GM12878 (cell line): ENCODE measurements at regions not wholly inside any gene's neighbourhood (a gene's known extent, or its start where the extent isn't known, plus 50 kb on each side); places are given as distances from the start of the nearest gene placed in this dataset.

Source experiments
- ATAC-seq: fragments of 200-7000 bp; cut with Tn5 transposase; 3 replicates; pipeline ENCODE4 v1.9.1; 2020; ENCODE audit warnings: mild to moderate bottlenecking, moderate library complexity
- BruUV-seq: library from RNA; stranded (reverse); fragments of 400-500 nt; replicated peaks from 2 replicates; lab custom pipeline; 2021; lab: Mats Ljungman, UMichigan
- CTCF ChIA-PET: fragments of 300-600 bp; sonication (Branson Sonifier 250); formaldehyde crosslinking; extraction: SDS; loops from one replicate; lab custom pipeline; 2021; ENCODE audit warnings: inconsistent platforms; lab: Yijun Ruan, JAX
- POLR2A ChIA-PET: fragments of 350-600 bp; formaldehyde crosslinking; extraction: SDS; loops from one replicate; lab custom pipeline; 2021; ENCODE audit warnings: inconsistent platforms; lab: Charles Lee
- RAD21 ChIA-PET: fragments of 300-600 bp; sonication (Branson Sonifier 250); formaldehyde crosslinking; loops from one replicate; lab custom pipeline; 2023; ENCODE audit warnings: antibody characterized with exemption; ENCODE audit not compliant: unreplicated experiment; lab: Charles Lee
- SMC1A ChIA-PET: fragments of 300-600 bp; sonication (Branson Sonifier 250); formaldehyde crosslinking; loops from one replicate; lab custom pipeline; 2023; ENCODE audit not compliant: unreplicated experiment, uncharacterized antibody; lab: Charles Lee
- DNase-seq: peaks from one replicate; pipeline ENCODE4 v3.0.0-alpha.2; 2011; ENCODE audit warnings: low read depth, low spot score
- FAIRE-seq: peaks from 3 replicates; lab custom pipeline; 2011; peaks lifted over from hg19 to GRCh38; lab: Jason Lieb, UNC
- H2AFZ ChIP-seq: 2 replicates; pipeline ENCODE4 v1.6.0; 2011; ENCODE audit warnings: low read depth, low read length, control low read depth; ENCODE audit not compliant: control insufficient read depth
- H3K27ac ChIP-seq: 2 replicates; pipeline ENCODE4 v1.5.1; 2011; ENCODE audit warnings: control low read depth; ENCODE audit not compliant: control insufficient read depth, insufficient read depth
- H3K27me3 ChIP-seq, 2 experiments: replicated peaks in 1 of 2; 2 replicates each; pipeline versions ENCODE4 v1.6.0 to v1.6.1; 2011; ENCODE audit warnings: low read length in 1 of 2; ENCODE audit not compliant: control insufficient read depth in 2 of 2, insufficient read depth in 2 of 2
- H3K36me3 ChIP-seq, 2 experiments: 2 replicates each; pipeline ENCODE4 v1.5.1; 2011; ENCODE audit warnings: low read length in 1 of 2; ENCODE audit not compliant: control insufficient read depth in 2 of 2, insufficient read depth in 2 of 2
- H3K4me1 ChIP-seq: 2 replicates; pipeline ENCODE4 v1.6.1; 2011; ENCODE audit warnings: mild to moderate bottlenecking, low read length, moderate library complexity, mixed read lengths; ENCODE audit not compliant: control insufficient read depth, insufficient read depth
- H3K4me2 ChIP-seq: 2 replicates; pipeline ENCODE4 v1.6.0; 2011; ENCODE audit warnings: control low read depth; ENCODE audit not compliant: control insufficient read depth, insufficient read depth
- H3K4me3 ChIP-seq: fragments of 200-600 bp; sonication (generic); 2 replicates; pipeline ENCODE4 v1.5.1; 2016
- H3K79me2 ChIP-seq: 2 replicates; pipeline ENCODE4 v1.6.0; 2011; ENCODE audit warnings: low read length; ENCODE audit not compliant: control insufficient read depth, insufficient read depth
- H3K9ac ChIP-seq: 2 replicates; pipeline ENCODE4 v1.8.0; 2011; ENCODE audit warnings: low read length, control low read depth, mixed read lengths; ENCODE audit not compliant: control insufficient read depth, insufficient read depth
- H3K9me3 ChIP-seq: replicated peaks from 3 replicates; pipeline ENCODE4 v1.5.1; 2011; ENCODE audit warnings: mild to moderate bottlenecking, low read length; ENCODE audit not compliant: control insufficient read depth, insufficient read depth
- H4K20me1 ChIP-seq: 2 replicates; pipeline ENCODE4 v1.6.0; 2011; ENCODE audit not compliant: control insufficient read depth, insufficient read depth
- BCL3 ChIP-seq: IDR thresholded peaks from 2 replicates; pipeline ENCODE4 v1.6.1; 2011; ENCODE audit warnings: borderline replicate concordance, low read depth, mild to moderate bottlenecking, moderate library complexity, low read length; ENCODE audit not compliant: insufficient read depth, poor library complexity, severe bottlenecking
- CBX3 ChIP-seq: fragments of 200-600 bp; sonication (generic); IDR thresholded peaks from 2 replicates; pipeline ENCODE4 v1.6.1; 2016; ENCODE audit warnings: low read depth, borderline replicate concordance
- CUX1 ChIP-seq: IDR thresholded peaks from 2 replicates; pipeline ENCODE4 v1.6.1; 2012; ENCODE audit warnings: improper control_type of control experiment, low read depth, low read length; ENCODE audit not compliant: insufficient replicate concordance
- E2F8 ChIP-seq: fragments of 450-650 bp; IDR thresholded peaks from 2 replicates; pipeline ENCODE4 v1.6.1; 2018; ENCODE audit warnings: mild to moderate bottlenecking, low read depth, moderate library complexity; ENCODE audit not compliant: partially characterized antibody
- EZH2 ChIP-seq: IDR thresholded peaks from 2 replicates; pipeline ENCODE4 v1.6.1; 2012; ENCODE audit warnings: low read depth, mild to moderate bottlenecking, control low read depth, inconsistent platforms, low read length, borderline replicate concordance; ENCODE audit not compliant: control insufficient read depth
- IRF4 ChIP-seq: IDR thresholded peaks from 2 replicates; pipeline ENCODE4 v1.6.1; 2011; ENCODE audit warnings: low read depth, low read length
- MAX ChIP-seq: IDR thresholded peaks from 2 replicates; pipeline ENCODE4 v1.6.1; 2012; ENCODE audit warnings: low read depth, low read length, improper control_type of control experiment
- MEF2B ChIP-seq: fragments of 450-650 bp; IDR thresholded peaks from 2 replicates; pipeline ENCODE4 v1.6.1; 2018; ENCODE audit warnings: mild to moderate bottlenecking, moderate library complexity; ENCODE audit not compliant: partially characterized antibody, poor library complexity, severe bottlenecking
- NRF1 ChIP-seq: conservative IDR thresholded peaks from 2 replicates; pipeline ENCODE4 v1.6.1; 2011; ENCODE audit warnings: mild to moderate bottlenecking, low read depth, low read length, improper control_type of control experiment
- POLR2AphosphoS5 ChIP-seq: IDR thresholded peaks from 2 replicates; pipeline ENCODE4 v1.6.1; 2011; ENCODE audit warnings: mild to moderate bottlenecking, low read length, inconsistent platforms
- RUNX3 ChIP-seq: IDR thresholded peaks from 2 replicates; pipeline ENCODE4 v1.6.1; 2012; ENCODE audit warnings: low read length, inconsistent platforms
- ZNF24 ChIP-seq: fragments of 450-650 bp; IDR thresholded peaks from 2 replicates; pipeline ENCODE4 v1.6.1; 2017; ENCODE audit warnings: antibody characterized with exemption, mild to moderate bottlenecking
- ZZZ3 ChIP-seq: IDR thresholded peaks from 2 replicates; pipeline ENCODE4 v1.6.1; 2011; ENCODE audit warnings: low read depth; ENCODE audit not compliant: control insufficient read depth, insufficient read length
- WGBS: methylation state at CpG from one replicate; pipeline ENCODE4 v1.1.6; 2016; ENCODE audit warnings: low lambda C conversion rate; ENCODE audit not compliant: insufficient replicate concordance, insufficient coverage; ENCODE audit errors: missing lambda C conversion rate; 5-methylcytosine and 5-hydroxymethylcytosine counted together
- in situ Hi-C: fragments of 300-500 bp; cut with MboI; formaldehyde crosslinking; loops from 9 replicates; pipeline ENCODE4 v1.14.3; 2018; ENCODE audit warnings: mixed read lengths
- intact Hi-C: fragments of 100-400 bp; cut with micrococcal nuclease; formaldehyde crosslinking; loops from one replicate; pipeline ENCODE4 v1.14.2; 2022; ENCODE audit not compliant: unreplicated experiment
- TF ChIP-seq, protein P1 (sequence below): IDR thresholded peaks from 2 replicates; pipeline ENCODE4 v1.6.1; 2012; ENCODE audit warnings: low read depth, low read length, improper control_type of control experiment

GRCh38 chr3:160143482-160143881 lies 81.7 kb upstream of the C3orf80 start:
- DNase-seq (no peak), FAIRE-seq (no peak), ATAC-seq (no peak)
- SMC1A ChIA-PET = interaction anchor here (1.0 kb wide), 1 partner anchor 59 kb away, joined by 3 read pairs; no protein-coding TSS in a partner anchor
- RAD21 ChIA-PET = no interaction called here
- POLR2A ChIA-PET = no interaction called here
- Histone ChIP-seq H4K20me1 (no peaks in the 10 kb centered on the region), H3K9ac (no peak overlapping the region), H3K4me1 (no peaks in the 10 kb centered on the region), H3K36me3 (no peaks in the 10 kb centered on the region), H3K4me3 (no peak overlapping the region), H2AFZ (no peak overlapping the region), H3K9me3 (no peaks in the 10 kb centered on the region), H3K79me2 (no peaks in the 10 kb centered on the region), H3K27me3 (no peaks in the 10 kb centered on the region), H3K4me2 (no peak overlapping the region), H3K27ac (no peak overlapping the region)
- in situ Hi-C loops (no loop called here), intact Hi-C loops (no loop called here)
- BruUV-seq = no TSS peak
- CTCF ChIA-PET = no interaction called here
- WGBS = 64% methylated on average over 2 of the region's 2 CpGs
- TF ChIP-seq E2F8 (no peak), MAX (no peak), CBX3 (no peak), EZH2 (no peak), CUX1 (no peak), RUNX3 (no peak), NRF1 (no peak), ZZZ3 (no peak), IRF4 (no peak), POLR2AphosphoS5 (no peak), MEF2B (no peak), ZNF24 (no peak), BCL3 (no peak)
- TF ChIP-seq, protein P1, sequence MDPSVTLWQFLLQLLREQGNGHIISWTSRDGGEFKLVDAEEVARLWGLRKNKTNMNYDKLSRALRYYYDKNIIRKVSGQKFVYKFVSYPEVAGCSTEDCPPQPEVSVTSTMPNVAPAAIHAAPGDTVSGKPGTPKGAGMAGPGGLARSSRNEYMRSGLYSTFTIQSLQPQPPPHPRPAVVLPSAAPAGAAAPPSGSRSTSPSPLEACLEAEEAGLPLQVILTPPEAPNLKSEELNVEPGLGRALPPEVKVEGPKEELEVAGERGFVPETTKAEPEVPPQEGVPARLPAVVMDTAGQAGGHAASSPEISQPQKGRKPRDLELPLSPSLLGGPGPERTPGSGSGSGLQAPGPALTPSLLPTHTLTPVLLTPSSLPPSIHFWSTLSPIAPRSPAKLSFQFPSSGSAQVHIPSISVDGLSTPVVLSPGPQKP = no peak
